ENCODE measurements at regions not wholly inside any gene's neighbourhood (a gene's known extent, or its start where the extent isn't known, plus 50 kb on each side); places are given as distances from the start of the nearest gene placed in this dataset.
A peak's percentile ranks its signal among the peaks of the same experiment; 100 is the strongest.
"Not testable (repeated sequence)": the region's sequence is repeated elsewhere in the genome, so short reads cannot be mapped to it uniquely, and the experiment has no call there.

GRCh38 chr12:93093243-93093642 lies 164.1 kb upstream of the EEA1 start:
- no peak overlapping the region for H3K4me3 Mint-ChIP-seq
- DNase-seq (ENCODE audit: low spot score in 2 of 2) (no peak), ATAC-seq (replicated peaks; ENCODE audit: extremely low read depth, poor library complexity, severe bottlenecking) (no peak)
- H3K4me1 Mint-ChIP-seq = peaks cover 3% of the 10 kb centered on the region
- H3K27me3 Mint-ChIP-seq = no peaks in the 10 kb centered on the region
- H3K9me3 Mint-ChIP-seq = no peaks in the 10 kb centered on the region
- no peak overlapping the region for H3K27ac Mint-ChIP-seq (ENCODE audit: low read depth)
- no peaks in the 10 kb centered on the region for H3K36me3 Mint-ChIP-seq (ENCODE audit: insufficient read depth)

- not testable (repeated sequence) for H3K27ac Mint-ChIP-seq (ENCODE audit: low read depth); ATAC-seq (replicated peaks; ENCODE audit: extremely low read depth, poor library complexity, severe bottlenecking)
Observed at GRCh38 chr12:93094222-93094621, 165.1 kb upstream of the EEA1 start.

DNA sequence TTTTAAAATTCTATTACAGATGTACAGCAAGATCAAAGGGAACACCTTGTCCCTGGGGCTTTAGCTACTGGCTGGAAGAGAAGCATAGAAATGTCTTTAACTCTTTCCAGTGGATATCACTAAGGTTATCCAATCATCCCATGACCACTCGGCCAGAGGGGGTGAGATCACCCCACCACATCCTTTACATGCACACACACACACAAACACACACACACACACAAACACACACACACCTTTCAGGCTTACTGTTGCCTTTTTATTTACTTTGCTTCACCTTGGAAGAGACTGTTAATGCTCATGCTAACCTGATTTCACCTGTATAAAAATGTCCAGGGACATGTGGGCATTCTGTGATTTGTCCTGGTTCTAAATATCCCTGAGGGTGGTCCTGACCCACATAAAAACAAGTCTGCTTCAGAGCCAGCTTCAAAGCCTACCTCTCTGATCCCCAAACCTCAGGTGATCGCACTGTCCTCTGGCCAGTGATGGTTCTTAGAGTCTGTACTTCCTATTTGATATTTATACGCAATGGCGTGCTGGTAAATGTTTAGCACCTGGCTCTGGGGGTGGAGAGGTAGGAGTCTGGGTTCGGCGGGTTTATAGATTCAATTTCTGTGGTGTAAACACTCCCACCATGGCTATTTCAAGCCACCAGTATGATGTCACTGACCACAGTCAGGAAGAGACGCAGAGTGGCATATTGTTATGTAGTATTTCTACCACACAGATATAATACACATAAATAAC lies 166.1 kb upstream of the EEA1 start:
- Mint-ChIP-seq H3K36me3 (ENCODE audit: insufficient read depth) (no peaks in the 10 kb centered on the region), H3K27me3 (no peaks in the 10 kb centered on the region), H3K4me3 (no peak overlapping the region), H3K4me1 (peaks cover 18% of the 10 kb centered on the region), H3K9me3 (no peaks in the 10 kb centered on the region), H3K27ac (ENCODE audit: low read depth) (no peak overlapping the region)
- ATAC-seq (replicated peaks; ENCODE audit: extremely low read depth, poor library complexity, severe bottlenecking) (no peak), DNase-seq (ENCODE audit: low spot score in 2 of 2) (no peak)

More at GRCh38 chr12:93094222-93094621, 165.1 kb upstream of the EEA1 start:
- not testable (repeated sequence) for H3K27me3 Mint-ChIP-seq; H3K4me3 Mint-ChIP-seq; H3K9me3 Mint-ChIP-seq; DNase-seq (ENCODE audit: low spot score in 2 of 2); H3K36me3 Mint-ChIP-seq (ENCODE audit: insufficient read depth)
- H3K4me1 Mint-ChIP-seq = peaks cover 13% of the 10 kb centered on the region

DNA sequence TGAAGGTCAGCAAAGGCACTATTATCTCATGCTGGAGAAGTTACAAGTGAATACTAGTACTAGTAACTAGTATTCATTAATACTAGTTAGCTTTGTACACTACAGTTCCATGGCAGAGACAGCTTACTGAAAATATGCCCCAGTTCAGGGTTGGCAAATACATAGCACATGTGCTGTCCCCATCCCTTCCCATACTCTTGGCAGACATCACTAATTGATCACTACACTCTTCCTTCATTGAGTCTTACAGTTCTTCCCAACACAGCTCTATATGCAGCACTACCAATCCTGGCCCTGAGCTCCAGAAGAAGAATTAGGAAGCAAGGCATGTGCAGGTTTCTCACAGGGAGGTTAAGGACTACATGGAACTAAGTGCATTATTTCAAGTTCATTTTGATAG lies 168.3 kb upstream of the EEA1 start:
- Mint-ChIP-seq H3K4me3 (no peak overlapping the region), H3K9me3 (no peaks in the 10 kb centered on the region), H3K36me3 (ENCODE audit: insufficient read depth) (no peaks in the 10 kb centered on the region), H3K4me1 (peaks cover 18% of the 10 kb centered on the region), H3K27ac (ENCODE audit: low read depth) (no peak overlapping the region), H3K27me3 (no peaks in the 10 kb centered on the region)
- DNase-seq (ENCODE audit: low spot score in 2 of 2) = no peak
- no peak for ATAC-seq (replicated peaks; ENCODE audit: extremely low read depth, poor library complexity, severe bottlenecking)

GRCh38 chr12:93098077-93098476 lies 169.0 kb upstream of the EEA1 start:
- Mint-ChIP-seq H3K27ac (ENCODE audit: low read depth) (no peak overlapping the region), H3K27me3 (no peaks in the 10 kb centered on the region), H3K36me3 (ENCODE audit: insufficient read depth) (no peaks in the 10 kb centered on the region), H3K4me3 (no peak overlapping the region), H3K4me1 (peaks cover 18% of the 10 kb centered on the region), H3K9me3 (no peaks in the 10 kb centered on the region)
- ATAC-seq (replicated peaks; ENCODE audit: extremely low read depth, poor library complexity, severe bottlenecking) = peak; percentile 74
- peak; percentile 37 to 48 for DNase-seq (ENCODE audit: low spot score in 2 of 2)

DNA sequence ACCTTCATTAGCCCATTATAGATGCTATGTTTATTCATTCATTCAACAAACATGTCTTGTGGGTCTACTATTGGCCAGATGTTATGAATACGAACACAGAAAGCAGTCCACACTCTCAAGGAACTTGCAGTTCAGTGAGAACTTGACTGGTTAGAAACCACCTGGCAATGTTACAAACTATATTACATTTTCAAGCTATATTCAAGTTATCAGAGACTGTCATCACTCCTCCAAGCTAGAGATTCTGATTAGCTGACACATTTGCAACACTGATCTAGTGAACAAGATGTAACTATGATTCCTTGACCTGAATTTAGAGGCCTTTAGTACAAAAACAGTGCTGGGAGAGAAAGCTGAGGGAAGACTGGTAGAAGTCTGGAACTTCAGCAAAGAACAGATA lies 170.7 kb upstream of the EEA1 start:
- Mint-ChIP-seq H3K4me1 (peaks cover 18% of the 10 kb centered on the region), H3K4me3 (no peak overlapping the region), H3K27me3 (no peaks in the 10 kb centered on the region), H3K27ac (ENCODE audit: low read depth) (no peak overlapping the region), H3K36me3 (ENCODE audit: insufficient read depth) (no peaks in the 10 kb centered on the region), H3K9me3 (no peaks in the 10 kb centered on the region)
- ATAC-seq (replicated peaks; ENCODE audit: extremely low read depth, poor library complexity, severe bottlenecking) (no peak), DNase-seq (ENCODE audit: low spot score in 2 of 2) (no peak)

DNA sequence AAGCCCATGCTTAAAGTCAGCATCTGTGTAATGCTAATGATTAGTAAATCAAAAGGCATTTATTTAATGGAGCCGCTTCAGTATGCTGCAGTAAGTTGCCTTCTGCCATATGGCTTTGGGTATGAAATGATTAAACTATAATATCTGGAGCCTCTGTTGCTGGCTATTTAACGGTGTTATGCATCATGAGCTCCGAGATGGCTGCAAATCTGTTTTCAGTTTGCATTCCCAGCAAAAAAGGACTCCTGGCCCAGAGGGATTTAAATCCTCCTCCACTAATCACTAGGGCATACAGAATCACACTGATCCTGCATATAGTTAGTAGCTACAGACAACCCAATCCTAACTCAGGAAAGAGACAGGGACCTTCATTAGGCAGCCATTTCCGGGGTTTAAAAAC lies 171.5 kb upstream of the EEA1 start:
- Mint-ChIP-seq H3K27me3 (no peaks in the 10 kb centered on the region), H3K4me3 (no peak overlapping the region), H3K27ac (ENCODE audit: low read depth) (no peak overlapping the region), H3K4me1 (peaks cover 18% of the 10 kb centered on the region), H3K9me3 (no peaks in the 10 kb centered on the region), H3K36me3 (ENCODE audit: insufficient read depth) (no peaks in the 10 kb centered on the region)
- no peak for ATAC-seq (replicated peaks; ENCODE audit: extremely low read depth, poor library complexity, severe bottlenecking)
- no peak for DNase-seq (ENCODE audit: low spot score in 2 of 2)

- no peak for DNase-seq (ENCODE audit: low spot score in 2 of 2)
- H3K27me3 Mint-ChIP-seq = no peaks in the 10 kb centered on the region
- H3K4me3 Mint-ChIP-seq = no peak overlapping the region
- no peaks in the 10 kb centered on the region for H3K9me3 Mint-ChIP-seq
- H3K27ac Mint-ChIP-seq (ENCODE audit: low read depth) = no peak overlapping the region
- no peak for ATAC-seq (replicated peaks; ENCODE audit: extremely low read depth, poor library complexity, severe bottlenecking)
- peaks cover under 1% of the 10 kb centered on the region for H3K36me3 Mint-ChIP-seq (ENCODE audit: insufficient read depth)
- peaks cover 18% of the 10 kb centered on the region for H3K4me1 Mint-ChIP-seq
Observed at GRCh38 chr12:93101367-93101766, 172.3 kb upstream of the EEA1 start.

DNA sequence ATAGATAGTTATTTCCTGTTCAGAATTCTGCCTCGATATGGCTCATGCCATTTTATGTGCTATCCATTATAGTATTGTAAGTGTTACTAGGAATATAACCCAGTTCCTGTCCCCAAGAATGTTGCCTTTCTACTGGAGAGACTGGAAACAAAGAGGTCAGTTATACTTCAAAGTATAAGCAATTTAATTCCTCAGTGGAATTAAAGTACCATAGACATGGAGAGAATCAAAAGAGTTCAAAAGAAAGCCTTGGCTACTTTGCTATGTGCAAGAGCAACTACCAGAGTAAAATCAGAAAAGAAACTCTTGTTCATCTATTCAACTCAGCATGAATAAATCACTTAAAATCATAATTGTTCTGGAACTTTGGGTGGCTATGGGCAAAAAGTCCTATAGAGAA lies 173.2 kb upstream of the EEA1 start:
- no peak overlapping the region for H3K4me3 Mint-ChIP-seq
- no peaks in the 10 kb centered on the region for H3K9me3 Mint-ChIP-seq
- peaks cover 18% of the 10 kb centered on the region for H3K4me1 Mint-ChIP-seq
- DNase-seq (ENCODE audit: low spot score in 2 of 2) = no peak
- H3K36me3 Mint-ChIP-seq (ENCODE audit: insufficient read depth) = peaks cover 2% of the 10 kb centered on the region
- no peak overlapping the region for H3K27ac Mint-ChIP-seq (ENCODE audit: low read depth)
- no peak for ATAC-seq (replicated peaks; ENCODE audit: extremely low read depth, poor library complexity, severe bottlenecking)
- no peaks in the 10 kb centered on the region for H3K27me3 Mint-ChIP-seq

GRCh38 chr12:93102744-93103143 lies 173.6 kb upstream of the EEA1 start:
- no peak for DNase-seq (ENCODE audit: low spot score in 2 of 2)
- H3K4me1 Mint-ChIP-seq = peaks cover 18% of the 10 kb centered on the region
- H3K27me3 Mint-ChIP-seq = no peaks in the 10 kb centered on the region
- H3K4me3 Mint-ChIP-seq = no peak overlapping the region
- no peak for ATAC-seq (replicated peaks; ENCODE audit: extremely low read depth, poor library complexity, severe bottlenecking)
- H3K36me3 Mint-ChIP-seq (ENCODE audit: insufficient read depth) = peaks cover 2% of the 10 kb centered on the region
- no peaks in the 10 kb centered on the region for H3K9me3 Mint-ChIP-seq
- no peak overlapping the region for H3K27ac Mint-ChIP-seq (ENCODE audit: low read depth)

DNA sequence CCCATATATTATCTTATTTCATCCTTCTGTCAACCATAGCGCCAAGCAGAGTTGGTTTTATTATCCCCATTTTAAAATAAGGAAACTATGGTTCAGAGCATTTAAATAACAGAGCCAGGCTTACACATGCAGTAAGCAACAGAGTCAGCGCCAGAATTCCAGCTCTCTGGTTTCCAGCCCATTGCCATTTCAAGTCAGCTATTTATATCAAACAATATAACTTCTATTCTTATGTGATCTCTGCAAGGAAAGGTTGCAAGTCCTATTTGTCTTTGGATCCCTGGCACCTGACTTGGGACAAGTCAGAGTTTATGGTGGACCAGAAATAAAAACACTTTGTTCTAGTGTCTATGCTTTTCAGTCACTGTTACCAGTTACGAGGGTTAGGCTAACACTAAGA lies 174.1 kb upstream of the EEA1 start:
- Mint-ChIP-seq H3K4me3 (no peak overlapping the region), H3K27ac (ENCODE audit: low read depth) (no peak overlapping the region), H3K27me3 (no peaks in the 10 kb centered on the region), H3K4me1 (peaks cover 16% of the 10 kb centered on the region), H3K9me3 (no peaks in the 10 kb centered on the region), H3K36me3 (ENCODE audit: insufficient read depth) (peaks cover 2% of the 10 kb centered on the region)
- ATAC-seq (replicated peaks; ENCODE audit: extremely low read depth, poor library complexity, severe bottlenecking) = no peak
- no peak for DNase-seq (ENCODE audit: low spot score in 2 of 2)

- H3K27me3 Mint-ChIP-seq = no peaks in the 10 kb centered on the region
- no peak for ATAC-seq (replicated peaks; ENCODE audit: extremely low read depth, poor library complexity, severe bottlenecking)
- no peak overlapping the region for H3K4me3 Mint-ChIP-seq
- H3K9me3 Mint-ChIP-seq = no peaks in the 10 kb centered on the region
- H3K4me1 Mint-ChIP-seq = peaks cover 3% of the 10 kb centered on the region
- DNase-seq (ENCODE audit: low spot score in 2 of 2) = no peak
- peaks cover 2% of the 10 kb centered on the region for H3K36me3 Mint-ChIP-seq (ENCODE audit: insufficient read depth)
- no peak overlapping the region for H3K27ac Mint-ChIP-seq (ENCODE audit: low read depth)
Observed at GRCh38 chr12:93104535-93104934, 175.4 kb upstream of the EEA1 start.

GRCh38 chr12:93106910-93107309 lies 177.8 kb upstream of the EEA1 start:
- H3K9me3 Mint-ChIP-seq = no peaks in the 10 kb centered on the region
- H3K27ac Mint-ChIP-seq (ENCODE audit: low read depth) = no peak overlapping the region
- no peak for DNase-seq (ENCODE audit: low spot score in 2 of 2)
- peaks cover 2% of the 10 kb centered on the region for H3K36me3 Mint-ChIP-seq (ENCODE audit: insufficient read depth)
- no peak overlapping the region for H3K4me3 Mint-ChIP-seq
- H3K27me3 Mint-ChIP-seq = no peaks in the 10 kb centered on the region
- ATAC-seq (replicated peaks; ENCODE audit: extremely low read depth, poor library complexity, severe bottlenecking) = no peak
- no peaks in the 10 kb centered on the region for H3K4me1 Mint-ChIP-seq

All from central memory CD8-positive, alpha-beta T cell (primary cell).